Endodermal cell (in vitro differentiated cells): ENCODE measurements at regions not wholly inside any gene's neighbourhood (a gene's known extent, or its start where the extent isn't known, plus 50 kb on each side); places are given as distances from the start of the nearest gene placed in this dataset.

ENCODE experiments used
- DNase-seq: peaks from one replicate; pipeline ENCODE4 v3.0.0-alpha.2; 2017
- H3K27ac ChIP-seq: 2 replicates; pipeline ENCODE4 v1.5.1; 2013; ENCODE audit warnings: mild to moderate bottlenecking, low read depth, low read length, moderate library complexity
- H3K27me3 ChIP-seq: 2 replicates; pipeline ENCODE4 v1.6.1; 2013; ENCODE audit warnings: mild to moderate bottlenecking, low read length, moderate library complexity; ENCODE audit not compliant: insufficient read depth, control insufficient read depth, poor library complexity, severe bottlenecking
- H3K36me3 ChIP-seq: 2 replicates; pipeline ENCODE4 v1.7.0; 2013; ENCODE audit warnings: mild to moderate bottlenecking, low read length, moderate library complexity; ENCODE audit not compliant: control insufficient read depth, insufficient read depth
- H3K4me1 ChIP-seq: one replicate; pipeline ENCODE4 v1.7.0; 2013; ENCODE audit warnings: low read length; ENCODE audit not compliant: control insufficient read depth, insufficient read depth
- H3K4me3 ChIP-seq: 2 replicates; pipeline ENCODE4 v1.5.1; 2013; ENCODE audit warnings: mild to moderate bottlenecking, low read length, moderate library complexity
- H3K9ac ChIP-seq: 2 replicates; pipeline ENCODE4 v1.6.1; 2013; ENCODE audit warnings: mild to moderate bottlenecking, low read length, moderate library complexity; ENCODE audit not compliant: poor library complexity, severe bottlenecking; ENCODE audit errors: extremely low read depth
- H3K9me3 ChIP-seq: 2 replicates; pipeline ENCODE4 v1.6.1; 2013; ENCODE audit warnings: mild to moderate bottlenecking, low read length, moderate library complexity; ENCODE audit not compliant: control insufficient read depth
- H3K27ac Mint-ChIP-seq: 2 replicates; pipeline ENCODE4 v1.8.0; 2020; ENCODE audit warnings: mixed read lengths
- H3K27me3 Mint-ChIP-seq: 2 replicates; pipeline ENCODE4 v1.8.0; 2021; ENCODE audit warnings: mild to moderate bottlenecking, mixed read lengths; ENCODE audit not compliant: insufficient read depth
- H3K36me3 Mint-ChIP-seq: 2 replicates; pipeline ENCODE4 v1.8.0; 2020; ENCODE audit warnings: low read depth, mixed read lengths
- H3K4me1 Mint-ChIP-seq: 2 replicates; pipeline ENCODE4 v1.8.0; 2020; ENCODE audit warnings: mixed read lengths
- H3K4me3 Mint-ChIP-seq: 2 replicates; pipeline ENCODE4 v1.8.0; 2020; ENCODE audit warnings: mild to moderate bottlenecking, moderate library complexity, mixed read lengths
- H3K9me3 Mint-ChIP-seq: 2 replicates; pipeline ENCODE4 v1.8.0; 2020; ENCODE audit warnings: mild to moderate bottlenecking, mixed read lengths
- CTCF ChIP-seq: fragments of 200-600 bp; sonication (generic); conservative IDR thresholded peaks from 2 replicates; pipeline ENCODE4 v1.5.0; 2021; ENCODE audit warnings: antibody characterized with exemption, mild to moderate bottlenecking
- WGBS, 2 experiments: methylation state at CpG; one replicate each; pipeline versions ENCODE4 v1.1.5 to v1.1.7; 2013; ENCODE audit warnings: missing lambda C conversion rate in 2 of 2, mixed read lengths in 1 of 2; ENCODE audit not compliant: insufficient coverage in 1 of 2, insufficient read length in 1 of 2; 5-methylcytosine and 5-hydroxymethylcytosine counted together

DNA sequence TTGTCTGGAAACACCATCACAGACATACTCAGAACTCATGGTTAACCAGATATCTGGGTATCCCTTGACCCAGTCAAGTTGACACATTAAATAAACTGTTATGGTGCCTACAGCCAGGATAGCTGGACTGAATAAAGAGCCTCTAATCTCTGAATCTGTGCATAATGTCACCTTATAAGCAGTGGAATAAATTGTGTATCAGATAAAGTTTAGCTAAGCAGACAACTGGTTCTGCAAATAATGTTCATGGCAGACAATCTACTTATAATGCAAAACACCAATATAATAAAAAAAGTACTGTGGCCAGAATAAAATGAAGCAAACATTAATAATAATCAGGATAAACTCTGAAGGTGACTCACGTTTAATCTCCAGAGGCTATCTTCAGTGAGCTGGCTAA lies 628.5 kb upstream of the FAT3 start:
- H3K9me3 ChIP-seq = peaks cover 20% of the 10 kb centered on the region
- Mint-ChIP-seq H3K4me3 (no peak overlapping the region), H3K27ac (no peak overlapping the region), H3K9me3 (peaks cover 18% of the 10 kb centered on the region), H3K36me3 (peaks cover 3% of the 10 kb centered on the region), H3K27me3 (no peaks in the 10 kb centered on the region), H3K4me1 (peaks cover 24% of the 10 kb centered on the region)
- peaks cover 8% of the 10 kb centered on the region for H3K4me1 ChIP-seq
- H3K4me3 ChIP-seq = no peak overlapping the region
- TF ChIP-seq CTCF = no peak
- H3K27ac ChIP-seq = no peak overlapping the region
- H3K36me3 ChIP-seq = no peaks in the 10 kb centered on the region
- H3K9ac ChIP-seq = no peak overlapping the region
- no peak for DNase-seq
- 96% methylated on average over 1 of the region's 1 CpG; no CpG with 5 or more reads in 1 of the 2 experiments for WGBS, 2 experiments
- no peaks in the 10 kb centered on the region for H3K27me3 ChIP-seq

- Histone ChIP-seq H3K27ac (no peak overlapping the region), H3K4me3 (no peak overlapping the region), H3K27me3 (no peaks in the 10 kb centered on the region), H3K9me3 (peaks cover 21% of the 10 kb centered on the region), H3K4me1 (no peaks in the 10 kb centered on the region), H3K36me3 (no peaks in the 10 kb centered on the region), H3K9ac (no peak overlapping the region)
- H3K36me3 Mint-ChIP-seq = peaks cover 3% of the 10 kb centered on the region
- TF ChIP-seq CTCF = no peak
- peaks cover 13% of the 10 kb centered on the region for H3K4me1 Mint-ChIP-seq
- no peaks in the 10 kb centered on the region for H3K27me3 Mint-ChIP-seq
- no peak overlapping the region for H3K27ac Mint-ChIP-seq
- no peak for DNase-seq
- WGBS, 2 experiments = 96 to 100% methylated on average over 1 of the region's 1 CpG
- H3K4me3 Mint-ChIP-seq = no peak overlapping the region
- peaks cover 24% of the 10 kb centered on the region for H3K9me3 Mint-ChIP-seq
These were observed 633.6 kb upstream of the FAT3 start for GRCh38 chr11:91591021-91591420.

GRCh38 chr11:91587131-91587530 lies 637.5 kb upstream of the FAT3 start:
- H3K27ac ChIP-seq = no peak overlapping the region
- WGBS, 2 experiments = 92 to 96% methylated on average over 3 of the region's 3 CpGs
- no peaks in the 10 kb centered on the region for H3K27me3 Mint-ChIP-seq
- no peak for TF ChIP-seq CTCF
- H3K4me3 Mint-ChIP-seq = no peak overlapping the region
- H3K9ac ChIP-seq = no peak overlapping the region
- peaks cover 21% of the 10 kb centered on the region for H3K9me3 Mint-ChIP-seq
- H3K4me1 Mint-ChIP-seq = peaks cover 29% of the 10 kb centered on the region
- peaks cover 18% of the 10 kb centered on the region for H3K9me3 ChIP-seq
- H3K27ac Mint-ChIP-seq = no peak overlapping the region
- peaks cover 4% of the 10 kb centered on the region for H3K36me3 Mint-ChIP-seq
- no peaks in the 10 kb centered on the region for H3K36me3 ChIP-seq
- no peak for DNase-seq
- H3K27me3 ChIP-seq = no peaks in the 10 kb centered on the region
- no peaks in the 10 kb centered on the region for H3K4me1 ChIP-seq
- no peak overlapping the region for H3K4me3 ChIP-seq
